Mucosa of descending colon (tissue), 3 donors: ENCODE measurements at regions not wholly inside any gene's neighbourhood (a gene's known extent, or its start where the extent isn't known, plus 50 kb on each side); places are given as distances from the start of the nearest gene placed in this dataset.

Experiments used
- ATAC-seq: fragments of 200-7000 bp; cut with Tn5 transposase; one replicate; pipeline ENCODE4 v1.9.1; 2020; ENCODE audit warnings: mild to moderate bottlenecking, moderate library complexity
- DNase-seq, 3 donors: peaks; one replicate each; pipeline ENCODE4 v3.0.0-alpha.2; 2020
- H3K36me3 ChIP-seq: fragments of 200-600 bp; one replicate; pipeline ENCODE4 v1.8.0; 2021; ENCODE audit warnings: low read depth, mild to moderate bottlenecking
- H3K4me1 ChIP-seq: fragments of 200-600 bp; one replicate; pipeline ENCODE4 v1.8.0; 2021; ENCODE audit warnings: low read depth, mild to moderate bottlenecking
- H3K4me3 ChIP-seq: fragments of 200-600 bp; one replicate; pipeline ENCODE4 v1.8.0; 2021; ENCODE audit warnings: mild to moderate bottlenecking
- H3K9me3 ChIP-seq: fragments of 200-600 bp; one replicate; pipeline ENCODE4 v1.8.0; 2021; ENCODE audit warnings: mild to moderate bottlenecking
- intact Hi-C, 2 donors: fragments of 100-400 bp; cut with DNase I in 1 of 2; cut with micrococcal nuclease in 1 of 2; formaldehyde crosslinking; loops; one replicate each; pipeline versions ENCODE4 v1.11.0 to v1.11.1; 2022; cut with DNase I, micrococcal nuclease
- TF ChIP-seq, protein P1 (sequence below): fragments of 200-600 bp; IDR thresholded peaks from one replicate; pipeline ENCODE4 v1.8.0; 2022; ENCODE audit warnings: antibody characterized with exemption, mild to moderate bottlenecking
- donor health status: DM: no; HTN: no; CAD: no; lungs with moderate emphysema.
- donor health status: DM: no; HTN: no; CAD: no.
- donor health status: DM: no; HTN: yes; CAD: no.

DNA sequence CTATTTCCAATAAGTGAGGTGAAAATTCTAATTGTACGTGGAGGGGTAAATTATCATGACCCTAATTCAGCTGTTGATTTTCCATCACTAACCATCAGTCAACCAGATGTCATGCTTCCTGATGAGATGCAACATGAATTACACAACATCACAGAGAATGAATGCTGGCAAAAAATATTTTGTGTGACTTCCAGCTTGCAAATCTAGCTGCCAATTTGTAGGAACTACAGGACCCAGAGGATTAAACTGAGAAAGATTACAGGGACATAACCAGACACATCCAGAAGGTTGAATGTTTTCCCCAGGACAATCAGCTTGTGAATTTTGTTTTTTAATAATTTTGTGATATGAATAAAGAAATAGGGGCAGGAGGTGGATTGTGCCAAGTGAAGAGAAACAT is 349.0 kb upstream of the ATP10A start:
- H3K4me3 ChIP-seq = no peak overlapping the region
- ATAC-seq (no peak), DNase-seq (no peak)
- H3K4me1 ChIP-seq = no peaks in the 10 kb centered on the region
- TF ChIP-seq, protein P1, sequence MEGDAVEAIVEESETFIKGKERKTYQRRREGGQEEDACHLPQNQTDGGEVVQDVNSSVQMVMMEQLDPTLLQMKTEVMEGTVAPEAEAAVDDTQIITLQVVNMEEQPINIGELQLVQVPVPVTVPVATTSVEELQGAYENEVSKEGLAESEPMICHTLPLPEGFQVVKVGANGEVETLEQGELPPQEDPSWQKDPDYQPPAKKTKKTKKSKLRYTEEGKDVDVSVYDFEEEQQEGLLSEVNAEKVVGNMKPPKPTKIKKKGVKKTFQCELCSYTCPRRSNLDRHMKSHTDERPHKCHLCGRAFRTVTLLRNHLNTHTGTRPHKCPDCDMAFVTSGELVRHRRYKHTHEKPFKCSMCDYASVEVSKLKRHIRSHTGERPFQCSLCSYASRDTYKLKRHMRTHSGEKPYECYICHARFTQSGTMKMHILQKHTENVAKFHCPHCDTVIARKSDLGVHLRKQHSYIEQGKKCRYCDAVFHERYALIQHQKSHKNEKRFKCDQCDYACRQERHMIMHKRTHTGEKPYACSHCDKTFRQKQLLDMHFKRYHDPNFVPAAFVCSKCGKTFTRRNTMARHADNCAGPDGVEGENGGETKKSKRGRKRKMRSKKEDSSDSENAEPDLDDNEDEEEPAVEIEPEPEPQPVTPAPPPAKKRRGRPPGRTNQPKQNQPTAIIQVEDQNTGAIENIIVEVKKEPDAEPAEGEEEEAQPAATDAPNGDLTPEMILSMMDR = no peak
- intact Hi-C loops = no loop called here
- peaks cover 30% of the 10 kb centered on the region for H3K9me3 ChIP-seq
- no peaks in the 10 kb centered on the region for H3K36me3 ChIP-seq

GRCh38 chr15:26210980-26211379 is 347.9 kb upstream of the ATP10A start:
- Histone ChIP-seq H3K4me1 (no peaks in the 10 kb centered on the region), H3K9me3 (peaks cover 21% of the 10 kb centered on the region), H3K4me3 (no peak overlapping the region), H3K36me3 (no peaks in the 10 kb centered on the region)
- intact Hi-C loops = no loop called here
- TF ChIP-seq, protein P1 = no peak
- ATAC-seq (no peak), DNase-seq (no peak)

DNA sequence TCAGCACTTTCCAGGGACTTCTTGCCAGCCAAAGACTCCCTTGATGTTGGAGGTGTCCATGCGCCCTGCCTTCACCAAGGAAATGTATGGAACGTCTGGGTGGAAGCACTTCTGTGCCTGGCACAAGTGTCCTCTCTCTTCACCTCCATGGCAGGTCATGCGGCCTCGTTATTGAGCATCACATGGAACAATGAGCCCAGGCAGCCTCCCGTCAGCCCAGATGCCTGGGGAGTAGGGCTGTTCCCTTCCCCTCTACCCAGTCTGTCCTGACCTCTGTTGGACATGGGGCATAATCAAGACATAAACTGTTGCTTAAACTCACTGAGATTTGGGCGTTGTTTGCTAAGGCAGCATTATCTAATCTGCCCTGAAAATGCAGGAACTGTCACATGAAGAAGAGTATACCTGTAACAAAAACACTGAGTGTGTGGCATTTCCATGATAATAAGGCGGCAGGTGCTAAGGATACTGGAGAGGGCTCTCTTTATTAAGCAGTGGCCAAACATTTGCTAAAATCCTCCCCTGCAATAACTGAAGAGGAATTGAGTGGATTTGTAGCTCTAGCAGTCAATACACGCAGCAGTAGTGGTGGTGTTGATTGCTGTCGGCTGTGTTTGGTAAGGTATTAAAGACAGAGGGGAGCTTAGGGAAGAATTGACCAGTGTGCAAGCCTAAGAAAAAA is 338.2 kb upstream of the ATP10A start:
- intact Hi-C loops = loop anchor here in 1 of 2 donors (10.0 kb wide), 1 partner anchor 57 kb away; no protein-coding TSS in a partner anchor

DNA sequence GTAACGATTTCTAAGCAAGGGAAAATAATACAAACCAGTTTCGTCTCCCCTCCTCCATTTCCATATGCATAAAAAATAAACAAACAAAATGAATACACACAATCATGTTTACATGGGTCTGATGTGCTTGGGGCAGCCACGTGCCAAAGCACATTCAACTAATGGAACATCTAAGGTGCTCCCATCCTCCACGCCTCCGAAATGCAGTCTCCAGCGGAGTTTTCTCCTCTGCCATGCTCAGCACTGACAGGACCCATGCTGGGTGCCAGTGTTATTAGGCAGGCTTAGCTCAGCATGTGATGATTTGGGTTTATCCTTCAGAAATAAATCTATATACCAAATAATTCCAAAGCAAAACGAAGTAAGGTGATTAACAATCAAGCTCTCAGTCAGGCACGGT is 337.3 kb upstream of the ATP10A start:
- ATAC-seq (no peak), DNase-seq (no peak)
- no peaks in the 10 kb centered on the region for H3K4me1 ChIP-seq
- intact Hi-C loops = loop anchor here in 1 of 2 donors (10.0 kb wide), 1 partner anchor 56 kb away; no protein-coding TSS in a partner anchor
- no peaks in the 10 kb centered on the region for H3K36me3 ChIP-seq
- TF ChIP-seq, protein P1 = no peak
- H3K9me3 ChIP-seq = peaks cover 22% of the 10 kb centered on the region
- H3K4me3 ChIP-seq = no peak overlapping the region

More for the DNA sequence above, 338.2 kb upstream of the ATP10A start:
- Histone ChIP-seq H3K9me3 (peaks cover 22% of the 10 kb centered on the region), H3K4me1 (no peaks in the 10 kb centered on the region), H3K4me3 (no peak overlapping the region), H3K36me3 (no peaks in the 10 kb centered on the region)
- TF ChIP-seq, protein P1 = no peak
- ATAC-seq = no peak
- no peak for DNase-seq

DNA sequence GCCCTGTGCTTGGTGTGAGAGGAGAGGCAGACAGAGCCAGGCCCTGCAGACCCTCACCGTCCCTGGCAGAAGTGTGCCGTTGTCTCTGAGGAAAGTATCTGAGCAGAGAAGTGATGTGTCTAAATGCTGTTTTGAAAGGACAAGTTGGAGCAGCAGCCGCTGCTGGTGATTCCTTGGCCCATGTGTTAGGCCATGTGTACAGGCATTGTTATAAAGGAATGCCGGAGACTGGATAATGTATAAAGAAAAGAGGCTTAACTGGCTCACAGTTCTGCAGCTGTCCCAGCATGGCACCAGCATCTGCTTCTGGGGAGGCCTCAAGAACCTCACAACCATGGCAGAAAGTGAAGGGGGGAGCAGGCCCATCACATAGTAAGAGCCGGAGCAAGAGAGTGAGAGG is 334.6 kb upstream of the ATP10A start:
- intact Hi-C loops = no loop called here
- TF ChIP-seq, protein P1 = no peak
- DNase-seq = no peak
- Histone ChIP-seq H3K4me1 (no peaks in the 10 kb centered on the region), H3K4me3 (no peak overlapping the region), H3K36me3 (no peaks in the 10 kb centered on the region), H3K9me3 (peaks cover 22% of the 10 kb centered on the region)
- ATAC-seq = no peak
